ENCODE measurements at regions not wholly inside any gene's neighbourhood (a gene's known extent, or its start where the extent isn't known, plus 50 kb on each side); places are given as distances from the start of the nearest gene placed in this dataset.
"Not testable (repeated sequence)": the region's sequence is repeated elsewhere in the genome, so short reads cannot be mapped to it uniquely, and the experiment has no call there.

- in situ Hi-C loops (cut with HindIII; ENCODE audit: low sequenced_read_pairs): no loop called here
Measured at GRCh38 chr4:42824278-42824977, 68.1 kb upstream of the GRXCR1 start.

GRCh38 chr4:42821230-42821629 lies 71.3 kb upstream of the GRXCR1 start:
- in situ Hi-C loops (cut with HindIII; ENCODE audit: low sequenced_read_pairs): no loop called here
- DNase-seq (ENCODE audit: low spot score): no peak

More at GRCh38 chr4:42824278-42824977, 68.1 kb upstream of the GRXCR1 start:
- DNase-seq (ENCODE audit: low spot score): no peak

DNA sequence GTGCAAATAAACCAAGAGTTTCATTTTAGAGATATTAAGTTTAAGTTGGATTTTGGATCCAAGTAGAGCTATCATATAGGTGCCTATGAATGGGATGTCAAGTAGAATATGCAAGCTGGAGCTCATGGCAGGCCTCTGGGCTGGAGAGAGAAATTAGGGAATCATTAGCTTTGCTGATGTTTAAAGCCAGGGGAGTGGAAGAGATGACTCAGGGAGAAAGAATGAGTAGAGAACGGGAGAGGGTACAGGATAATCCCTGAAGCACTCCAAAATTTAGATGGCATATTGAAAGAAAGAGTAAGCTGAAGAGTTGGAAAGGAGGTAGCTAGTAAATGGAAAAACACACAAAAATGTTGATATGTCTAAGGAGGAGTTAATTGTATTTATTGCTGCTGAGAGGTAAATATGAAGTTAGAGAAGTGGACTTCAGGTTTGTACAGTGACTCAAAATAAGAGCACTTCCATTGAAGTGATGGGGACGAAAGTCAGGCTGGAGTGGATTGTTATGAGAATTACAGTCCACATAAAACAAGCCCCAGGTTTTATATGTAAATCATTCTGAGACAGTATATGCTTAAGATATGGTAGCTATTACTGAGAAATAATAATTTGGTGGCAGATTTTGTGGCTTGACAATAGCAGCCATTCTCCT lies 72.5 kb upstream of the GRXCR1 start:
- in situ Hi-C loops (cut with HindIII; ENCODE audit: low sequenced_read_pairs): no loop called here
- DNase-seq (ENCODE audit: low spot score): no peak

- in situ Hi-C loops (cut with HindIII; ENCODE audit: low sequenced_read_pairs): no loop called here
- no peak for DNase-seq (ENCODE audit: low spot score)
Measured at GRCh38 chr4:42817913-42818312, 74.6 kb upstream of the GRXCR1 start.

DNA sequence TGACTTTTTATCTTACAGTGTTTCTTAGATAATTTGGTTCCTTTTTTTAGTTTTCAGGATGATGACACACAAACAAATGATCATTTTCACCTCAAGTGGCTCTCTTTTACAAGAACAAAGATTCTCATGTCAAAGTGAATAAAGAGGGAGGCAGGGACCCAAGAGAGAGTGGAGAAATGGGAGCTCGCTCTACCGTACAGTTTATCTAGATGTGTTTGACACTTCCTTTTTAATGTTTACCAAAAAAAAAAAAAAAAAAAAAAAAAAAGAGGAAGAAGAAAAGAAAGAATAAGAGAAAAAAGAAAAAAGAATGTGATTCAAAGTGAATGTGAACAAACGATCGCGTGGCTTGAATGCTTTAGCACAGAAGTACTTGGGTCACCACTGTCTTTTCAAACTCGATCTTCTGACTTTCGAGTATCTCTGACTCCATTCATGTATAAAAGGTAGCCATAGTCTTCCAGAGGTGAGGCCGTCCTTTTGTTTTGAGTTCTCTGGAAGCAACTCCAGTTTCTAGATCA lies 75.6 kb upstream of the GRXCR1 start:
- no peak for DNase-seq (ENCODE audit: low spot score)
- in situ Hi-C loops (cut with HindIII; ENCODE audit: low sequenced_read_pairs): no loop called here

GRCh38 chr4:42816189-42816879 lies 76.2 kb upstream of the GRXCR1 start:
- in situ Hi-C loops (cut with HindIII; ENCODE audit: low sequenced_read_pairs): no loop called here
- DNase-seq (ENCODE audit: low spot score): no peak

GRCh38 chr4:42809419-42810084 lies 83.0 kb upstream of the GRXCR1 start:
- in situ Hi-C loops (cut with HindIII; ENCODE audit: low sequenced_read_pairs): no loop called here
- no peak for DNase-seq (ENCODE audit: low spot score)

- DNase-seq (ENCODE audit: low spot score): no peak
- in situ Hi-C loops (cut with HindIII; ENCODE audit: low sequenced_read_pairs): no loop called here
Measured at GRCh38 chr4:42806303-42806835, 86.1 kb upstream of the GRXCR1 start.

- in situ Hi-C loops (cut with HindIII; ENCODE audit: low sequenced_read_pairs): no loop called here
- no peak for DNase-seq (ENCODE audit: low spot score)
Measured at GRCh38 chr4:42789041-42789567, 103.4 kb upstream of the GRXCR1 start.

DNA sequence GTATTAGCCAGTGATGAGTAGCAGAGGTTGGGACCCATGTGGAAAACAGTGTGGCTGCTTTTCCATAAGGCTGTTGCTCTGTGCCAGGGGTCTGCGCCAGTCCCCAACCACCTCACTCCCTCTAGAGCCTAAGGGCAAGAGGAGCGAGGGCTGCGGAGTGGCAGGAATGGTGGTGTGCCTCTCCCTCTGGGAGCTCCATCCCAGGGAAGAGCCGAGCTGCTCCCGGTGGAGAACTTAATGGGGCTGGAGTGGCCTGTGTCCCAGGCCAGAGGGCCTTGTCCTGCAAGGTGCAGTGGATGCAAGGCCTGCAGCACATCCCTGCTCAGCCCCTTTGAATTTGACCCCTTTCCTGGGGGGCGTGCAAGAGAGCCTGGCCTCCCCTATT lies 105.4 kb upstream of the GRXCR1 start:
- in situ Hi-C loops (cut with HindIII; ENCODE audit: low sequenced_read_pairs): no loop called here
- no peak for DNase-seq (ENCODE audit: low spot score)

- in situ Hi-C loops (cut with HindIII; ENCODE audit: low sequenced_read_pairs): no loop called here
- DNase-seq (ENCODE audit: low spot score): no peak
Measured at GRCh38 chr4:42786350-42787078, 106.0 kb upstream of the GRXCR1 start.

DNA sequence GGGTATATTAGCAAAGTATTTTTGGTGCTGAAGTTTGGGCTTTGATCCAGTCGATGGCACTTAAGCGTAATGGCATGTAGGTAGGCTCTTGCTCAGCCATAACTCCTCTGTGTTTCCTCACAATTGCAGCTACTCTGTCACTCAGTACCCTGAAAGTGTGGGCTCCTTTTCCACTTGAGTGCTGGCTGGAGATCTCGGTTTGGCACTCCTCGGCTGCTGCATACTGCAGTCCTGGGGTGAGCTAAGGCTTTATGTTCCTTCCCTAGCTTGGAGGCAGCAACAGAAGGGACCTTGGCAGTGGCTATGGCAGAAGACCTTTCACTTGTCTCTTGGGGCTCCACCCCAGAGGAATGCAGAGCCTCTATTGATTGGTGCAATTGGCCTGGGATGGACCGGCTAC lies 106.7 kb upstream of the GRXCR1 start:
- DNase-seq (ENCODE audit: low spot score): no peak
- in situ Hi-C loops (cut with HindIII; ENCODE audit: low sequenced_read_pairs): no loop called here

DNA sequence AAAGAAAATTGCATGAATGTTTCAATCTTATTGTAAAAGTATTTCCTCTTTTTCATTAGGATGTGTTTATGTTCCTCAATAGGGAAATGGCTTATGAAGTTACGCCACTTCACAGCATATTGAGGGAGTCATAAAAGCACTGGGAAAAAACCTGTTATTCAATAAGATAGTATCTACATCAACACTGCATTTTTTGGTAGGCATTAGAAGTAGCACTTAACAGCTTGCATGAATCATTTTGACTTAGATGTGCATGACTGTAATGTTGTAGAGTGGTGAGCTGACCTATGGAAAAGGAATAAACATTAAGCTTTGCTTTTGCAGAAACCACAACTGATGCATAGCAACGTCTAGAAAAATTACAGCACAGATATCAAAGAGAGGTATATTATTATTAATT lies 111.2 kb upstream of the GRXCR1 start:
- in situ Hi-C loops (cut with HindIII; ENCODE audit: low sequenced_read_pairs): no loop called here
- DNase-seq (ENCODE audit: low spot score): no peak

GRCh38 chr4:42778349-42778748 lies 114.2 kb upstream of the GRXCR1 start:
- in situ Hi-C loops (cut with HindIII; ENCODE audit: low sequenced_read_pairs): no loop called here
- DNase-seq (ENCODE audit: low spot score): no peak

DNA sequence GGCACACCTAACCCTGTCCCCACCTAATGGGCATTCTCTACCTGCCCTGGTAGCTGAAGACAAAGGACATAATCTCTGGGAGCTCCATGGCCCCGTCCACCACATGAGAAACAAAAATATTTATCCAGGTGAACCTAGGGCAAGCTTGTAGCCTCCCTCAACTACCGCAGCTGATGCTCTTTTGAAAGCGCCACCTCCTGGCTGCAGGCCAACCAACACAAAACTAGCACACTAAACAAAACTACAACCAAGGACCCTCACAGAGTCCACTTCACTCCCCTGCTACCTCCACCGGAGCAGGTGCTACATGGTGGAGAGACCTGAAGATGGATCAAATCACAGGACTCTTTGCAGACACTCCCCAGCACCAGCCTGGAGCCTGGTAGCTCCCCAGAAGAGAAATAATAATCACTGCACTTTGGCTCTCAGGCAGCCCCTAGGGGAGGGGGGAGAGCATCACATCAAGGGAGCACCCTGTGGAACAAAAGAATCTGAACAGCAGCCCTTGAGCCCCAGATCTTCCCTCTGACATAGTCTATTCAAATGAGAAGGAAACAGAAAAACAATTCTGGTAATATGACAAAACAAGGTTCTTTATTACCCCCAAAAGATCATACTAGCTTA lies 111.3 kb upstream of the ATP8A1 start:
- DNase-seq (ENCODE audit: low spot score): no peak
- in situ Hi-C loops (cut with HindIII; ENCODE audit: low sequenced_read_pairs): no loop called here

GRCh38 chr4:42767669-42768068 lies 110.8 kb upstream of the ATP8A1 start:
- in situ Hi-C loops (cut with HindIII; ENCODE audit: low sequenced_read_pairs): no loop called here
- no peak for DNase-seq (ENCODE audit: low spot score)

- in situ Hi-C loops (cut with HindIII; ENCODE audit: low sequenced_read_pairs): no loop called here
- no peak for DNase-seq (ENCODE audit: low spot score)
Measured at GRCh38 chr4:42761804-42762203, 104.9 kb upstream of the ATP8A1 start.

- DNase-seq (ENCODE audit: low spot score); in situ Hi-C loops (cut with HindIII; ENCODE audit: low sequenced_read_pairs): not testable (repeated sequence)
Measured at GRCh38 chr4:42754965-42755364, 98.1 kb upstream of the ATP8A1 start.

All from G401 (cell line).